Esophagus muscularis mucosa (tissue), 4 donors: ENCODE measurements at regions not wholly inside any gene's neighbourhood (a gene's known extent, or its start where the extent isn't known, plus 50 kb on each side); places are given as distances from the start of the nearest gene placed in this dataset.

ENCODE experiments used
- EP300 ChIP-seq: sonication (generic); formaldehyde crosslinking; IDR thresholded peaks from one replicate; pipeline ENCODE4 v1.6.1; 2017; ENCODE audit warnings: antibody characterized with exemption
- POLR2A ChIP-seq: fragments of 450-650 bp; IDR thresholded peaks from one replicate; pipeline ENCODE4 v1.6.1; 2017; ENCODE audit warnings: antibody characterized with exemption, moderate library complexity, mild to moderate bottlenecking, low read depth
- TF ChIP-seq, protein P1 (sequence below), 3 experiments: fragments of 200-600 bp in 2 of 3; fragments of 450-650 bp in 1 of 3; sonication (generic) in 2 of 3; IDR thresholded peaks; one replicate each; pipeline ENCODE4 v1.5.1; 2017 to 2019; ENCODE audit warnings: antibody characterized with exemption in 3 of 3, mild to moderate bottlenecking in 2 of 3, moderate library complexity in 1 of 3

DNA sequence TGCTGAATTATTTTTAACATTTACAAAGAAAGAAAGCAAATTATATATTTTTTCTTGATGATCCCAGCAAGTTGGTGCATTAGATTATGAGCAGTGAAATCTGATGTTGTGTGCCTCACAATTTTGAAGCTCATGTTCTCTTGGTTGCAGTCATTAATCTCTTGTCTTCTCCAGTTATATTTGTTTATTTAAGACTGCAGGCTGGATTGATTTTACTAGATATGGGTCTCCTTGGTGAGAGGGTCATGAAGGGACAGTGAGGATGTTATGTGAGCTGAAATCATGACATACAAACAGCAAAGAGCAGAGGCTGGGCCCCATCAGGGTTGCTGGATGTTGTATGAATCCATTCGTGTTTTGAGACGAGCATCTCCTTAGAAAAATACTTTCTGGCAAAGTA lies 64.2 kb upstream of the AKIRIN2 start:
- TF ChIP-seq, protein P1, sequence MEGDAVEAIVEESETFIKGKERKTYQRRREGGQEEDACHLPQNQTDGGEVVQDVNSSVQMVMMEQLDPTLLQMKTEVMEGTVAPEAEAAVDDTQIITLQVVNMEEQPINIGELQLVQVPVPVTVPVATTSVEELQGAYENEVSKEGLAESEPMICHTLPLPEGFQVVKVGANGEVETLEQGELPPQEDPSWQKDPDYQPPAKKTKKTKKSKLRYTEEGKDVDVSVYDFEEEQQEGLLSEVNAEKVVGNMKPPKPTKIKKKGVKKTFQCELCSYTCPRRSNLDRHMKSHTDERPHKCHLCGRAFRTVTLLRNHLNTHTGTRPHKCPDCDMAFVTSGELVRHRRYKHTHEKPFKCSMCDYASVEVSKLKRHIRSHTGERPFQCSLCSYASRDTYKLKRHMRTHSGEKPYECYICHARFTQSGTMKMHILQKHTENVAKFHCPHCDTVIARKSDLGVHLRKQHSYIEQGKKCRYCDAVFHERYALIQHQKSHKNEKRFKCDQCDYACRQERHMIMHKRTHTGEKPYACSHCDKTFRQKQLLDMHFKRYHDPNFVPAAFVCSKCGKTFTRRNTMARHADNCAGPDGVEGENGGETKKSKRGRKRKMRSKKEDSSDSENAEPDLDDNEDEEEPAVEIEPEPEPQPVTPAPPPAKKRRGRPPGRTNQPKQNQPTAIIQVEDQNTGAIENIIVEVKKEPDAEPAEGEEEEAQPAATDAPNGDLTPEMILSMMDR (IDR thresholded peaks at IDR 0.05): no peak
- TF ChIP-seq POLR2A: no peak
- no peak for TF ChIP-seq EP300
